H9 (cell line): ENCODE measurements at regions not wholly inside any gene's neighbourhood (a gene's known extent, or its start where the extent isn't known, plus 50 kb on each side); places are given as distances from the start of the nearest gene placed in this dataset.

Source experiments
- DNase-seq: peaks from one replicate; pipeline ENCODE4 v3.0.0-alpha.2; 2017
- H2AFZ ChIP-seq: one replicate; pipeline ENCODE4 v1.6.1; 2013; ENCODE audit warnings: mild to moderate bottlenecking, low read length, control low read depth, moderate library complexity
- H2AK5ac ChIP-seq: 2 replicates; pipeline ENCODE4 v1.6.1; 2013; ENCODE audit warnings: low read length, control low read depth, mixed read lengths; ENCODE audit not compliant: insufficient read length
- H2BK120ac ChIP-seq: one replicate; pipeline ENCODE4 v1.6.1; 2013; ENCODE audit warnings: low read depth, mild to moderate bottlenecking, low read length, control low read depth, inconsistent platforms; ENCODE audit not compliant: poor library complexity, severe bottlenecking
- H2BK12ac ChIP-seq: 2 replicates; pipeline ENCODE4 v1.6.1; 2013; ENCODE audit warnings: low read length, control low read depth, mixed read lengths, low read depth; ENCODE audit not compliant: insufficient read length
- H2BK15ac ChIP-seq: 2 replicates; pipeline ENCODE4 v1.6.1; 2013; ENCODE audit warnings: low read depth, low read length, control low read depth
- H2BK20ac ChIP-seq: one replicate; pipeline ENCODE4 v1.6.1; 2013; ENCODE audit warnings: low read depth, mild to moderate bottlenecking, low read length, control low read depth, inconsistent platforms; ENCODE audit not compliant: poor library complexity, severe bottlenecking
- H2BK5ac ChIP-seq: 2 replicates; pipeline ENCODE4 v1.6.1; 2013; ENCODE audit warnings: low read length, control low read depth, mixed read lengths; ENCODE audit not compliant: insufficient read length
- H3K14ac ChIP-seq: 2 replicates; pipeline ENCODE4 v1.6.1; 2013; ENCODE audit warnings: low read length, control low read depth; ENCODE audit not compliant: insufficient read depth
- H3K18ac ChIP-seq: 2 replicates; pipeline ENCODE4 v1.6.1; 2013; ENCODE audit warnings: low read depth, mild to moderate bottlenecking, mixed read lengths, low read length, control low read depth; ENCODE audit not compliant: insufficient read length
- H3K23ac ChIP-seq: 2 replicates; pipeline ENCODE4 v1.6.1; 2013; ENCODE audit warnings: low read length, control low read depth, mixed read lengths, low read depth; ENCODE audit not compliant: insufficient read length
- H3K23me2 ChIP-seq: 2 replicates; pipeline ENCODE4 v1.6.1; 2013; ENCODE audit warnings: low read depth, mild to moderate bottlenecking, mixed read lengths, low read length, control low read depth; ENCODE audit not compliant: insufficient read length, poor library complexity, severe bottlenecking
- H3K27ac ChIP-seq: 2 replicates; pipeline ENCODE4 v1.5.1; 2013; ENCODE audit warnings: low read length, control low read depth, mixed read lengths, low read depth; ENCODE audit not compliant: insufficient read length
- H3K27me3 ChIP-seq: 2 replicates; pipeline ENCODE4 v1.6.1; 2013; ENCODE audit warnings: low read length, control low read depth, inconsistent platforms; ENCODE audit not compliant: insufficient read depth
- H3K4ac ChIP-seq: 2 replicates; pipeline ENCODE4 v1.6.1; 2013; ENCODE audit warnings: low read depth, mild to moderate bottlenecking, control low read depth, inconsistent platforms, low read length, moderate library complexity
- H3K4me1 ChIP-seq: 2 replicates; pipeline ENCODE4 v1.6.1; 2013; ENCODE audit warnings: low read length, control low read depth, inconsistent platforms; ENCODE audit not compliant: insufficient read depth
- H3K4me2 ChIP-seq: 2 replicates; pipeline ENCODE4 v1.6.1; 2013; ENCODE audit warnings: low read length, control low read depth, mixed read lengths; ENCODE audit not compliant: insufficient read length, insufficient read depth
- H3K56ac ChIP-seq: 2 replicates; pipeline ENCODE4 v1.6.1; 2013; ENCODE audit warnings: low read depth, mild to moderate bottlenecking, mixed read lengths, low read length, control low read depth; ENCODE audit not compliant: insufficient read length
- H3K79me1 ChIP-seq: 2 replicates; pipeline ENCODE4 v1.6.1; 2013; ENCODE audit warnings: low read depth, mild to moderate bottlenecking, moderate library complexity, low read length, control low read depth, inconsistent platforms; ENCODE audit not compliant: insufficient read depth, poor library complexity, severe bottlenecking
- H3K79me2 ChIP-seq: 2 replicates; pipeline ENCODE4 v1.6.1; 2013; ENCODE audit warnings: low read length, control low read depth, inconsistent platforms; ENCODE audit not compliant: insufficient read depth
- H3K9ac ChIP-seq: 2 replicates; pipeline ENCODE4 v1.6.1; 2013; ENCODE audit warnings: low read length, control low read depth, mixed read lengths; ENCODE audit not compliant: insufficient read length; ENCODE audit errors: extremely low read depth
- H3K9me3 ChIP-seq: one replicate; pipeline ENCODE4 v1.6.1; 2013; ENCODE audit warnings: low read depth, low read length, inconsistent platforms; ENCODE audit not compliant: control insufficient read depth
- H3T11ph ChIP-seq: one replicate; pipeline ENCODE4 v1.6.1; 2013; ENCODE audit warnings: mild to moderate bottlenecking, low read length, control low read depth, inconsistent platforms
- H4K20me1 ChIP-seq: one replicate; pipeline ENCODE4 v1.6.1; 2013; ENCODE audit not compliant: control insufficient read depth, insufficient read length, insufficient read depth
- H4K5ac ChIP-seq: 2 replicates; pipeline ENCODE4 v1.6.1; 2013; ENCODE audit warnings: low read depth, mild to moderate bottlenecking, mixed read lengths, low read length, control low read depth; ENCODE audit not compliant: insufficient read length
- H4K8ac ChIP-seq: replicated peaks from 2 replicates; pipeline ENCODE4 v1.6.1; 2013; ENCODE audit warnings: low read length, control low read depth, mixed read lengths, low read depth; ENCODE audit not compliant: insufficient read length
- H4K91ac ChIP-seq: 2 replicates; pipeline ENCODE4 v1.6.1; 2013; ENCODE audit warnings: low read depth, mild to moderate bottlenecking, moderate library complexity, mixed read lengths, low read length, control low read depth; ENCODE audit not compliant: insufficient read length
- H3K27ac Mint-ChIP-seq, 3 experiments: 2 replicates in 2 of 3; 3 replicates in 1 of 3; pipeline ENCODE4 v1.8.0; 2020 to 2021; ENCODE audit warnings: mixed read lengths in 3 of 3, mild to moderate bottlenecking in 1 of 3, moderate library complexity in 1 of 3
- H3K27me3 Mint-ChIP-seq: 2 replicates; pipeline ENCODE4 v1.8.0; 2021; ENCODE audit warnings: low read depth, mild to moderate bottlenecking, moderate library complexity, mixed read lengths
- H3K36me3 Mint-ChIP-seq, 3 experiments: 2 replicates in 2 of 3; 3 replicates in 1 of 3; pipeline ENCODE4 v1.8.0; 2020 to 2021; ENCODE audit warnings: low read depth in 3 of 3, mixed read lengths in 3 of 3; ENCODE audit not compliant: insufficient read depth in 1 of 3
- H3K4me1 Mint-ChIP-seq, 2 experiments: 2 replicates each; pipeline ENCODE4 v1.8.0; 2020; ENCODE audit warnings: mixed read lengths in 2 of 2
- H3K4me3 Mint-ChIP-seq, 2 experiments: 2 replicates in 1 of 2; 3 replicates in 1 of 2; pipeline ENCODE4 v1.8.0; 2020 to 2021; ENCODE audit warnings: mild to moderate bottlenecking in 2 of 2, mixed read lengths in 2 of 2, moderate library complexity in 1 of 2
- H3K9me3 Mint-ChIP-seq, 2 experiments: 2 replicates in 1 of 2; 3 replicates in 1 of 2; pipeline ENCODE4 v1.8.0; 2020; ENCODE audit warnings: mild to moderate bottlenecking in 2 of 2, mixed read lengths in 2 of 2, moderate library complexity in 1 of 2
- WGBS: extraction: QIAGEN DNeasy Blood & Tissue Kit; methylation state at CpG from one replicate; pipeline ENCODE4 v1.1.7; 2013; ENCODE audit warnings: missing lambda C conversion rate, low lambda C conversion rate, mixed read lengths; ENCODE audit not compliant: insufficient read length; ENCODE audit errors: extremely low coverage; 5-methylcytosine and 5-hydroxymethylcytosine counted together
- TF ChIP-seq, protein P1 (sequence below): fragments of 200-600 bp; sonication (generic); conservative IDR thresholded peaks from 3 replicates; pipeline ENCODE4 v1.8.0; 2021; ENCODE audit warnings: antibody characterized with exemption, mild to moderate bottlenecking

DNA sequence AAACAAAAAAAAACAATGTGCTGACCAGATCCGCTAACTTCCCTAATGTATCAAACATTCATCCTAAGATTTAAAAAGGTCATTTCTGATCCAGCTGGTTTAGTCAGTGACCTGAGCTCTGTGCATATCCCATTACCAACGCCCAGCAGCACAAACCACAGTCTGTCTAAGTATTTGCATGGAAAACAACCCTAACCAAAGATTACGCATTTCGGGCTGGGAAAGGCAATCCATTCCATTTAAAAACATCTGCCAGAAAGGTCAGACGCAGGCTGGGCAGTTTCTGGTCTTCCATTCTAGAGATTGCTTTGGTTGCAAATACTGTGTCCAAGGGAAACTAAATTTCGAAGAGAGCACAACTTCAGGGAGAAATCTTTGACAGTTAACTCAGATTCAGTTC is 234.9 kb downstream of the FLRT2 start:
- Histone ChIP-seq H2BK12ac (no peak overlapping the region), H3K9me3 (no peaks in the 10 kb centered on the region), H3K23me2 (no peaks in the 10 kb centered on the region), H4K8ac (no peak overlapping the region), H3K56ac (no peak overlapping the region), H3K27me3 (no peaks in the 10 kb centered on the region), H4K5ac (no peak overlapping the region), H2BK20ac (no peak overlapping the region), H3K14ac (no peak overlapping the region), H3K23ac (no peak overlapping the region), H2BK15ac (no peak overlapping the region), H3K4ac (no peak overlapping the region), H2BK5ac (no peak overlapping the region), H3K79me1 (no peaks in the 10 kb centered on the region), H2AFZ (no peak overlapping the region), H3K4me1 (no peaks in the 10 kb centered on the region), H3K18ac (no peak overlapping the region), H3T11ph (no peak overlapping the region), H3K9ac (no peak overlapping the region), H4K20me1 (no peaks in the 10 kb centered on the region), H3K79me2 (no peaks in the 10 kb centered on the region), H3K27ac (no peak overlapping the region), H3K4me2 (no peak overlapping the region), H4K91ac (no peak overlapping the region), H2BK120ac (no peak overlapping the region), H2AK5ac (no peak overlapping the region)
- TF ChIP-seq, protein P1, sequence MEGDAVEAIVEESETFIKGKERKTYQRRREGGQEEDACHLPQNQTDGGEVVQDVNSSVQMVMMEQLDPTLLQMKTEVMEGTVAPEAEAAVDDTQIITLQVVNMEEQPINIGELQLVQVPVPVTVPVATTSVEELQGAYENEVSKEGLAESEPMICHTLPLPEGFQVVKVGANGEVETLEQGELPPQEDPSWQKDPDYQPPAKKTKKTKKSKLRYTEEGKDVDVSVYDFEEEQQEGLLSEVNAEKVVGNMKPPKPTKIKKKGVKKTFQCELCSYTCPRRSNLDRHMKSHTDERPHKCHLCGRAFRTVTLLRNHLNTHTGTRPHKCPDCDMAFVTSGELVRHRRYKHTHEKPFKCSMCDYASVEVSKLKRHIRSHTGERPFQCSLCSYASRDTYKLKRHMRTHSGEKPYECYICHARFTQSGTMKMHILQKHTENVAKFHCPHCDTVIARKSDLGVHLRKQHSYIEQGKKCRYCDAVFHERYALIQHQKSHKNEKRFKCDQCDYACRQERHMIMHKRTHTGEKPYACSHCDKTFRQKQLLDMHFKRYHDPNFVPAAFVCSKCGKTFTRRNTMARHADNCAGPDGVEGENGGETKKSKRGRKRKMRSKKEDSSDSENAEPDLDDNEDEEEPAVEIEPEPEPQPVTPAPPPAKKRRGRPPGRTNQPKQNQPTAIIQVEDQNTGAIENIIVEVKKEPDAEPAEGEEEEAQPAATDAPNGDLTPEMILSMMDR = no peak
- peaks cover 10 to 14% of the 10 kb centered on the region in 2 experiments for H3K4me1 Mint-ChIP-seq
- H3K4me3 Mint-ChIP-seq = no peak overlapping the region
- no peak overlapping the region; a peak in 1 of 7 replicates for H3K27ac Mint-ChIP-seq
- no peak for DNase-seq
- no CpG with 5 or more reads among the region's 6 CpGs for WGBS
- no peaks in the 10 kb centered on the region for H3K27me3 Mint-ChIP-seq
- no peaks in the 10 kb centered on the region; a peak in 1 of 5 replicates for H3K9me3 Mint-ChIP-seq
- no peaks in the 10 kb centered on the region; a peak in 1 of 7 replicates for H3K36me3 Mint-ChIP-seq
